H1 (cell line): ENCODE measurements at regions not wholly inside any gene's neighbourhood (a gene's known extent, or its start where the extent isn't known, plus 50 kb on each side); places are given as distances from the start of the nearest gene placed in this dataset.

Source experiments
- CTCF ChIA-PET: fragments of 300-600 bp; sonication (Branson Sonifier 250); formaldehyde crosslinking; loops from one replicate; lab custom pipeline; 2021; ENCODE audit not compliant: partially characterized antibody; lab: Charles Lee
- POLR2A ChIA-PET: fragments of 300-600 bp; sonication (Branson Sonifier 250); formaldehyde crosslinking; loops from one replicate; lab custom pipeline; 2021; ENCODE audit warnings: inconsistent platforms; ENCODE audit not compliant: partially characterized antibody; lab: Charles Lee
- DNase-seq, 2 experiments: peaks; one replicate each; pipeline versions ENCODE4 v3.0.0 to v3.0.0-alpha.2; 2010 to 2022; ENCODE audit warnings: low spot score in 2 of 2, low read depth in 1 of 2, mixed read lengths in 1 of 2
- FAIRE-seq: peaks from 2 replicates; lab custom pipeline; 2011; peaks lifted over from hg19 to GRCh38; lab: Jason Lieb, UNC
- H2AFZ ChIP-seq: 2 replicates; pipeline ENCODE4 v1.8.1; 2012; ENCODE audit warnings: low read length, inconsistent platforms
- H2AK5ac ChIP-seq: 2 replicates; pipeline ENCODE4 v1.6.1; 2013; ENCODE audit warnings: low read depth, low read length
- H2BK120ac ChIP-seq: replicated peaks from 2 replicates; pipeline ENCODE3; 2013; ENCODE audit warnings: low read depth, low read length, inconsistent platforms
- H2BK12ac ChIP-seq: 2 replicates; pipeline ENCODE4 v1.6.1; 2013; ENCODE audit warnings: low read depth, low read length
- H2BK15ac ChIP-seq: 2 replicates; pipeline ENCODE4 v1.6.1; 2013; ENCODE audit warnings: low read length
- H2BK20ac ChIP-seq: 2 replicates; pipeline ENCODE4 v1.6.1; 2013; ENCODE audit warnings: low read length
- H2BK5ac ChIP-seq: 2 replicates; pipeline ENCODE4 v1.6.1; 2013; ENCODE audit warnings: low read depth, low read length
- H3K14ac ChIP-seq: 2 replicates; pipeline ENCODE4 v1.6.1; 2013; ENCODE audit warnings: inconsistent platforms; ENCODE audit not compliant: insufficient read length
- H3K18ac ChIP-seq: 2 replicates; pipeline ENCODE4 v1.6.1; 2013; ENCODE audit warnings: low read length; ENCODE audit errors: extremely low read depth
- H3K23ac ChIP-seq: 2 replicates; pipeline ENCODE4 v1.6.1; 2013; ENCODE audit warnings: inconsistent platforms; ENCODE audit not compliant: insufficient read length
- H3K23me2 ChIP-seq: 2 replicates; pipeline ENCODE4 v1.6.1; 2013; ENCODE audit warnings: low read depth, low read length
- H3K27ac ChIP-seq: 2 replicates; pipeline ENCODE4 v1.6.1; 2011; ENCODE audit warnings: low read depth, low read length, inconsistent platforms
- H3K27me3 ChIP-seq, 4 experiments: replicated peaks in 1 of 4; 1 replicate in 1 of 4; 2 replicates in 3 of 4; pipeline versions ENCODE4 v1.6.1 to v1.8.1; 2011 to 2013; ENCODE audit warnings: low read length in 3 of 4, mild to moderate bottlenecking in 3 of 4, inconsistent platforms in 2 of 4, mixed read lengths in 2 of 4, moderate library complexity in 1 of 4; ENCODE audit not compliant: control insufficient read depth in 3 of 4, insufficient read depth in 3 of 4; ENCODE audit errors: extremely low read depth in 1 of 4
- H3K36me3 ChIP-seq, 4 experiments: 2 replicates each; pipeline versions ENCODE4 v1.6.1 to v1.8.1; 2011 to 2013; ENCODE audit warnings: mild to moderate bottlenecking in 4 of 4, low read length in 3 of 4, moderate library complexity in 2 of 4, control low read depth in 1 of 4, inconsistent platforms in 1 of 4; ENCODE audit not compliant: insufficient read depth in 4 of 4, control insufficient read depth in 2 of 4
- H3K4ac ChIP-seq: replicated peaks from 2 replicates; pipeline ENCODE3; 2013; ENCODE audit warnings: low read length, low read depth, mixed read lengths, inconsistent platforms; ENCODE audit not compliant: insufficient read length
- H3K4me1 ChIP-seq, 4 experiments: replicated peaks in 1 of 4; 1 replicate in 1 of 4; 2 replicates in 3 of 4; pipeline versions ENCODE4 v1.6.1 to v1.8.1; 2011 to 2013; ENCODE audit warnings: low read length in 3 of 4, inconsistent platforms in 2 of 4, mixed read lengths in 1 of 4; ENCODE audit not compliant: insufficient read depth in 4 of 4, control insufficient read depth in 3 of 4
- H3K4me2 ChIP-seq, 2 experiments: 2 replicates each; pipeline versions ENCODE4 v1.6.1 to v1.8.1; 2011 to 2013; ENCODE audit warnings: low read depth in 2 of 2, low read length in 2 of 2, control low read depth in 1 of 2, inconsistent platforms in 1 of 2, mild to moderate bottlenecking in 1 of 2; ENCODE audit not compliant: insufficient read depth in 1 of 2
- H3K4me3 ChIP-seq, 4 experiments: fragments of 200-600, 300-600 bp in 1 of 4; sonication (generic), shearing (Covaris generic), sonication (Bioruptor Twin) in 1 of 4; 2 replicates each; pipeline versions ENCODE4 v1.5.1 to v1.8.1; 2011 to 2016; ENCODE audit warnings: low read length in 4 of 4, low read depth in 3 of 4, control low read depth in 2 of 4, inconsistent platforms in 2 of 4, mild to moderate bottlenecking in 2 of 4, mixed read lengths in 1 of 4, moderate library complexity in 1 of 4; ENCODE audit not compliant: insufficient read depth in 2 of 4; ENCODE audit errors: extremely low read depth in 1 of 4
- H3K56ac ChIP-seq: replicated peaks from 2 replicates; pipeline ENCODE3; 2013; ENCODE audit warnings: low read depth, mild to moderate bottlenecking, mixed read lengths, low read length, inconsistent platforms; ENCODE audit not compliant: insufficient read length
- H3K79me1 ChIP-seq: 2 replicates; pipeline ENCODE4 v1.6.1; 2013; ENCODE audit warnings: low read depth, low read length, control low read depth
- H3K79me2 ChIP-seq, 2 experiments: 2 replicates each; pipeline versions ENCODE4 v1.6.1 to v1.8.1; 2012 to 2013; ENCODE audit warnings: low read length in 2 of 2, mild to moderate bottlenecking in 2 of 2, inconsistent platforms in 1 of 2; ENCODE audit not compliant: insufficient read depth in 2 of 2, control insufficient read depth in 1 of 2
- H3K9ac ChIP-seq, 4 experiments: replicated peaks in 1 of 4; 1 replicate in 1 of 4; 2 replicates in 3 of 4; pipeline versions ENCODE4 v1.6.1 to v1.8.1; 2011 to 2013; ENCODE audit warnings: low read depth in 3 of 4, low read length in 3 of 4, control low read depth in 2 of 4, mild to moderate bottlenecking in 2 of 4, moderate library complexity in 2 of 4, inconsistent platforms in 1 of 4; ENCODE audit errors: extremely low read depth in 1 of 4
- H3K9me3 ChIP-seq, 2 experiments: 2 replicates each; pipeline versions ENCODE4 v1.6.1 to v1.8.1; 2012 to 2013; ENCODE audit warnings: mild to moderate bottlenecking in 2 of 2, moderate library complexity in 2 of 2, control low read depth in 1 of 2, inconsistent platforms in 1 of 2, low read depth in 1 of 2, low read length in 1 of 2, mixed read lengths in 1 of 2; ENCODE audit not compliant: insufficient read depth in 2 of 2
- H4K20me1 ChIP-seq, 2 experiments: replicated peaks in 1 of 2; 2 replicates each; pipeline versions ENCODE3 to v1.8.1; 2011 to 2013; ENCODE audit warnings: inconsistent platforms in 2 of 2, low read length in 2 of 2, mild to moderate bottlenecking in 1 of 2; ENCODE audit not compliant: insufficient read depth in 2 of 2, control insufficient read depth in 1 of 2
- H4K5ac ChIP-seq: 2 replicates; pipeline ENCODE4 v1.6.1; 2013; ENCODE audit warnings: low read length, low read depth, mixed read lengths, inconsistent platforms; ENCODE audit not compliant: insufficient read length
- H4K8ac ChIP-seq: 2 replicates; pipeline ENCODE4 v1.8.0; 2013; ENCODE audit warnings: mild to moderate bottlenecking, moderate library complexity, low read length, inconsistent platforms; ENCODE audit not compliant: insufficient read depth; ENCODE audit errors: extremely low read depth
- H4K91ac ChIP-seq: replicated peaks from 2 replicates; pipeline ENCODE3; 2013; ENCODE audit warnings: low read length, mixed read lengths, inconsistent platforms; ENCODE audit not compliant: insufficient read length
- SP4 ChIP-seq: IDR thresholded peaks from 2 replicates; pipeline ENCODE4 v1.6.1; 2012; ENCODE audit warnings: low read length, inconsistent platforms
- SUZ12 ChIP-seq: fragments of 200-600 bp; sonication (generic); IDR thresholded peaks from 2 replicates; pipeline ENCODE4 v1.6.1; 2012; ENCODE audit warnings: mild to moderate bottlenecking, inconsistent platforms, low read length, moderate library complexity, mixed read lengths
- TAF7 ChIP-seq: optimal IDR thresholded peaks from 2 replicates; pipeline ENCODE3; 2011; ENCODE audit warnings: low read depth, mild to moderate bottlenecking, inconsistent platforms, low read length, moderate library complexity, borderline replicate concordance
- WGBS, 2 experiments: shearing (Covaris generic) in 1 of 2; methylation state at CpG; one replicate each; pipeline versions ENCODE4 v1.1.6 to v1.1.7; 2013 to 2015; ENCODE audit warnings: low lambda C conversion rate in 2 of 2, mixed read lengths in 2 of 2, inconsistent platforms in 1 of 2, low coverage in 1 of 2, missing lambda C conversion rate in 1 of 2; ENCODE audit not compliant: insufficient replicate concordance in 2 of 2, insufficient coverage in 1 of 2, insufficient read length in 1 of 2; ENCODE audit errors: extremely low coverage in 1 of 2, missing lambda C conversion rate in 1 of 2; 5-methylcytosine and 5-hydroxymethylcytosine counted together

DNA sequence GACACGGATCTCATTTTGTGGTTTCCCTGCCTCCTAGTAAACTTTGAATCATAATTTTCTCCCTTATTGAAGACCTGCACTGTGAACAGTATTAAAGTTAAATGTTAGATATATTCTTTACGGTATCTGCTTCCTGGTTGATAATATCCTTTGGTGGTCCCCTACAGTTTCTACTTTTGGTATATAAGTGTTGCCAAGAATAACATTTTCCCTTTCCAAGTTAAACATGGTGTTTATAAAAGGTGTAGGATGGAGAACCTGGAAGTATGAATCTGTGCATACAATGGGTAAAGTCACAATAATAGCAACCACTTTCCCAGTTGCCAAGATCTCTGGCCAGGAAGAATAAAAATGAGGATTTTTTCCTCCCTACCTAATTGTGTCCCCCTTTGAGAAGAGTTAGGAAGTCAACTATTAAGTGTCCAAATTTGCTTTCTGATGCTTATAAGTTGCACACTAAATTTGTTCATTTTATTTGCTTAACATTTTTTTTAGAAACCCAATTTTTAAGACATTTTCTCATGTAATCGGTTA is 201.0 kb upstream of the STK17B start:
- no peak overlapping the region for H3K4me2 ChIP-seq
- H3K4ac ChIP-seq = no peak overlapping the region
- no peaks in the 10 kb centered on the region for H3K27me3 ChIP-seq
- H3K79me1 ChIP-seq = no peaks in the 10 kb centered on the region
- H3K27ac ChIP-seq = no peak overlapping the region
- no peak overlapping the region for H2AFZ ChIP-seq
- no peaks in the 10 kb centered on the region for H3K23me2 ChIP-seq
- H3K36me3 ChIP-seq = no peaks in the 10 kb centered on the region
- no peaks in the 10 kb centered on the region for H3K4me1 ChIP-seq
- H3K9me3 ChIP-seq = peaks cover 0 to 2% of the 10 kb centered on the region in 2 experiments; a peak in 1 of 4 replicates
- no peaks in the 10 kb centered on the region for H3K79me2 ChIP-seq
- no peaks in the 10 kb centered on the region for H4K20me1 ChIP-seq
- H2BK20ac ChIP-seq = no peak overlapping the region
- ChIA-PET CTCF (no interaction called here), POLR2A (no interaction called here)
- no peak overlapping the region for H4K91ac ChIP-seq
- no peak overlapping the region for H2BK120ac ChIP-seq
- H2BK5ac ChIP-seq = no peak overlapping the region
- no peak overlapping the region for H4K8ac ChIP-seq
- no peak overlapping the region for H3K18ac ChIP-seq
- no peak overlapping the region for H3K4me3 ChIP-seq
- H3K56ac ChIP-seq = no peak overlapping the region
- DNase-seq (no peak), FAIRE-seq (no peak)
- H2BK12ac ChIP-seq = no peak overlapping the region
- no peak overlapping the region for H2BK15ac ChIP-seq
- H3K9ac ChIP-seq = no peak overlapping the region
- no peak overlapping the region for H2AK5ac ChIP-seq
- no peak overlapping the region for H3K23ac ChIP-seq
- TF ChIP-seq SUZ12 = no peak
- TF ChIP-seq SP4 = no peak
- TF ChIP-seq TAF7 = no peak
- H4K5ac ChIP-seq = no peak overlapping the region
- no peak overlapping the region for H3K14ac ChIP-seq
- 93% methylated on average over 3 of the region's 3 CpGs; no CpG with 5 or more reads in 1 of the 2 experiments for WGBS, 2 experiments
